Endothelial cell (in vitro differentiated cells): ENCODE measurements at regions not wholly inside any gene's neighbourhood (a gene's known extent, or its start where the extent isn't known, plus 50 kb on each side); places are given as distances from the start of the nearest gene placed in this dataset.
"Not testable (repeated sequence)": the region's sequence is repeated elsewhere in the genome, so short reads cannot be mapped to it uniquely, and the experiment has no call there.

ENCODE experiments used
- DNase-seq: peaks from one replicate; pipeline ENCODE4 v3.0.0; 2021; ENCODE audit warnings: low spot score
- H3K27ac Mint-ChIP-seq: one replicate; pipeline ENCODE4 v1.8.0; 2021; ENCODE audit warnings: mixed read lengths, inconsistent platforms; ENCODE audit not compliant: unreplicated experiment
- H3K27me3 Mint-ChIP-seq: one replicate; pipeline ENCODE4 v1.8.0; 2021; ENCODE audit warnings: mild to moderate bottlenecking, moderate library complexity, mixed read lengths, inconsistent platforms; ENCODE audit not compliant: unreplicated experiment
- H3K36me3 Mint-ChIP-seq: one replicate; pipeline ENCODE4 v1.8.0; 2021; ENCODE audit warnings: mild to moderate bottlenecking, low read depth, mixed read lengths, inconsistent platforms; ENCODE audit not compliant: unreplicated experiment
- H3K4me1 Mint-ChIP-seq: one replicate; pipeline ENCODE4 v1.8.0; 2021; ENCODE audit warnings: mild to moderate bottlenecking, mixed read lengths, inconsistent platforms; ENCODE audit not compliant: unreplicated experiment
- H3K4me3 Mint-ChIP-seq: one replicate; pipeline ENCODE4 v1.8.0; 2021; ENCODE audit warnings: mild to moderate bottlenecking, mixed read lengths, inconsistent platforms; ENCODE audit not compliant: unreplicated experiment
- H3K9me3 Mint-ChIP-seq: one replicate; pipeline ENCODE4 v1.8.0; 2021; ENCODE audit warnings: mixed read lengths, inconsistent platforms; ENCODE audit not compliant: unreplicated experiment
- TF ChIP-seq, protein P1 (sequence below): fragments of 200-600 bp; sonication (generic); IDR thresholded peaks from one replicate; pipeline ENCODE4 v1.5.0; 2021; ENCODE audit warnings: antibody characterized with exemption; ENCODE audit not compliant: unreplicated experiment

DNA sequence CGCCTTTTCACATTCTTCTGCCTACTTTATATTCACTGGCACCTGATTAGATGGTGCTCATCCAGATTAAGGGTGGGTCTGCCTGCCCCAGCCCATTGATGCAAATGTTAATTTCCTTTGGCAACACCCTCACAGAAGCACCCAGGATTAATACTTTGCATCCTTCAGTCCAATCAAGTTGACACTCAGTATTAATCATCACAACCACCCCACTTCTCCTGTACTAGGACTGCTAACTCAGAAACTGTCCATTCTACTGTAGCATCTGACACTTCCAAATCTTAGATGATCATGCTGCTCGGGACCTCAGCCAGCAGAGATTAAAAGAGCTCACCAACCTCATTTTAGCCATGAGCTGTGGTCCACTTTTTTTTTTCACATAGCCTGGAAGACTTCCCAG is 268.5 kb downstream of the SATB2 start:
- Mint-ChIP-seq H3K27ac (no peak overlapping the region), H3K4me1 (peaks cover 6% of the 10 kb centered on the region), H3K27me3 (peaks cover 1% of the 10 kb centered on the region), H3K9me3 (no peaks in the 10 kb centered on the region), H3K36me3 (no peaks in the 10 kb centered on the region), H3K4me3 (no peak overlapping the region)
- DNase-seq, result no peak
- TF ChIP-seq, protein P1, sequence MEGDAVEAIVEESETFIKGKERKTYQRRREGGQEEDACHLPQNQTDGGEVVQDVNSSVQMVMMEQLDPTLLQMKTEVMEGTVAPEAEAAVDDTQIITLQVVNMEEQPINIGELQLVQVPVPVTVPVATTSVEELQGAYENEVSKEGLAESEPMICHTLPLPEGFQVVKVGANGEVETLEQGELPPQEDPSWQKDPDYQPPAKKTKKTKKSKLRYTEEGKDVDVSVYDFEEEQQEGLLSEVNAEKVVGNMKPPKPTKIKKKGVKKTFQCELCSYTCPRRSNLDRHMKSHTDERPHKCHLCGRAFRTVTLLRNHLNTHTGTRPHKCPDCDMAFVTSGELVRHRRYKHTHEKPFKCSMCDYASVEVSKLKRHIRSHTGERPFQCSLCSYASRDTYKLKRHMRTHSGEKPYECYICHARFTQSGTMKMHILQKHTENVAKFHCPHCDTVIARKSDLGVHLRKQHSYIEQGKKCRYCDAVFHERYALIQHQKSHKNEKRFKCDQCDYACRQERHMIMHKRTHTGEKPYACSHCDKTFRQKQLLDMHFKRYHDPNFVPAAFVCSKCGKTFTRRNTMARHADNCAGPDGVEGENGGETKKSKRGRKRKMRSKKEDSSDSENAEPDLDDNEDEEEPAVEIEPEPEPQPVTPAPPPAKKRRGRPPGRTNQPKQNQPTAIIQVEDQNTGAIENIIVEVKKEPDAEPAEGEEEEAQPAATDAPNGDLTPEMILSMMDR, result no peak

DNA sequence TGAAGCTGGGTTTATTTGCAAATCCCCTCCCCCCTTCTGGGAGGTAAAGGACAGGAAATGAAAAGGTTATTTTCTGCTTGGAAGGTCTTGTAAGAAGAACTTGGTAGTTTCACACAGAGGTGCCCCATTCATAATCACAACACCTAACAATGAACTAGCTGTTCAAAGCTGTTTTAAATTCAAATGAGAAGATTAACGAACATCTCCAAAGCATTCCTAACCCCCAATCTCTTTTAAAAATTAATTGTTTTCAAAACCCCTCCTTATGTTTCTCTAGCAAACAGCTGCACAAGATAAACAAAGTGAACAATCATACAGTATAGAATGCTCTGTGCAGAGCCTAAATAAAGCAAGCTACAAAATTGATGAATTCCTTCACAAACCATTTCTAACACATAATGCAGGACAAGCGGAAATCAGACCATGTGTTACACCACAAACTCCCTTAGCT is 271.4 kb downstream of the SATB2 start:
- TF ChIP-seq, protein P1, result no peak
- Mint-ChIP-seq H3K27me3 (peaks cover 1% of the 10 kb centered on the region), H3K36me3 (no peaks in the 10 kb centered on the region), H3K4me3 (no peak overlapping the region), H3K9me3 (no peaks in the 10 kb centered on the region), H3K4me1 (peaks cover 6% of the 10 kb centered on the region), H3K27ac (no peak overlapping the region)
- DNase-seq, result no peak

DNA sequence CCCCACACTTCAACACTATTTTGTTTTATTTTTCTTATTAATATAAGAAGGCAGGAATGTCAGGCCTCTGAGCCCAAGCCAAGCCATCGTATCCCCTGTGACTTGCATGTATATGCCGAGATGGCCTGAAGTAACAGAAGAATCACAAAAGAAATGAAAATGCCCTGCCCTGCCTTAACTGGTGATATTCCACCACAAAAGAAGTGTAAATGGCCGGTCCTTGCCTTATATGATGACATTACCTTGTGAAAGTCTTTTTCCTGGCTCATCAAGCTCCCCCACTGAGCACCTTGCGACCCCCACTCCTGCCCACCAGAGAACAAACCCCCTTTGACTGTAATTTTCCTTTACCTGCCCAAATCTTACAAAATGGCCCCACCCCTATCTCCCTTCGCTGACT is 272.6 kb downstream of the SATB2 start:
- H3K4me1 Mint-ChIP-seq, H3K4me3 Mint-ChIP-seq, H3K27ac Mint-ChIP-seq, H3K36me3 Mint-ChIP-seq, H3K9me3 Mint-ChIP-seq, DNase-seq, H3K27me3 Mint-ChIP-seq: not testable (repeated sequence)

DNA sequence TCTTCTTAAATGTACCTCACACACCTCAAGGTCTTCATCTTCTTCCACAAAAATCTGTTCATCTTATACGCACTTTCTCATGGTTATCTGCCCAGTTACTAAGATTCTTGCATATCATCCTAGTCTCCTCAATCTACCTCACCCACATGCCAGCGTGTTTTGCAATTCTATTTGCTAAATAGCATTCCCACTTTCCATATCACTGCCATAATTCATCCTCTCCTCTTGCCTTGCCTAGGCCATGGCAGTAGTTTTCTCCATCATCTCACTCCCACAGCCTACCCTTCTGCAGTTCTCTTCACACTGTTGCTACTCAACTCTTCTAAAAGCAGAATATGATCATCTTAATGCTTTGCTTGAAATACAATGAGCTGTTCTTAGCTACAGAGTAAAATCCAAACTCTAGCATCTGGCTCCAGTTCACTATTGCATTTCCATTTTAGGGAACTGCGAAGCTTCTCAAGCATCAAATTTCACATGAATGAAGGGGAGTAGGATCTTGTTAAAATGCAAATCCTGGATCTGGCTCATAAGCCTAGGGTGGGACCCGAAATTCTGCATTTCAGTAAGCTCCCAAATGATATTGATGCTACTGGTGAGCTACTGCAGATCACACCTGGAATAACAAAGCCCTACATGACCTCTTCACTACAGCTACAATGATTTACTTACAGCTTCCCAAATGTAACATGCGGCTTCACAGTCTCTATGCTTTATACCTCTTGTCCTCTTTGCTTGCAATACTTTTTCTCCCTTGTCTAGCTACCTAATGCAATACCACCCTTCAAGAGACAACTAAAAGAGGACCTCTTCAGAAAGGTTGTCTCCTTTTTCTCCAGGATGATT is 293.9 kb downstream of the SATB2 start:
- no peaks in the 10 kb centered on the region for H3K9me3 Mint-ChIP-seq
- TF ChIP-seq, protein P1, result no peak
- H3K27ac Mint-ChIP-seq, result no peak overlapping the region
- no peak for DNase-seq
- no peaks in the 10 kb centered on the region for H3K4me1 Mint-ChIP-seq
- H3K36me3 Mint-ChIP-seq, result no peaks in the 10 kb centered on the region
- H3K27me3 Mint-ChIP-seq, result no peaks in the 10 kb centered on the region
- no peak overlapping the region for H3K4me3 Mint-ChIP-seq

DNA sequence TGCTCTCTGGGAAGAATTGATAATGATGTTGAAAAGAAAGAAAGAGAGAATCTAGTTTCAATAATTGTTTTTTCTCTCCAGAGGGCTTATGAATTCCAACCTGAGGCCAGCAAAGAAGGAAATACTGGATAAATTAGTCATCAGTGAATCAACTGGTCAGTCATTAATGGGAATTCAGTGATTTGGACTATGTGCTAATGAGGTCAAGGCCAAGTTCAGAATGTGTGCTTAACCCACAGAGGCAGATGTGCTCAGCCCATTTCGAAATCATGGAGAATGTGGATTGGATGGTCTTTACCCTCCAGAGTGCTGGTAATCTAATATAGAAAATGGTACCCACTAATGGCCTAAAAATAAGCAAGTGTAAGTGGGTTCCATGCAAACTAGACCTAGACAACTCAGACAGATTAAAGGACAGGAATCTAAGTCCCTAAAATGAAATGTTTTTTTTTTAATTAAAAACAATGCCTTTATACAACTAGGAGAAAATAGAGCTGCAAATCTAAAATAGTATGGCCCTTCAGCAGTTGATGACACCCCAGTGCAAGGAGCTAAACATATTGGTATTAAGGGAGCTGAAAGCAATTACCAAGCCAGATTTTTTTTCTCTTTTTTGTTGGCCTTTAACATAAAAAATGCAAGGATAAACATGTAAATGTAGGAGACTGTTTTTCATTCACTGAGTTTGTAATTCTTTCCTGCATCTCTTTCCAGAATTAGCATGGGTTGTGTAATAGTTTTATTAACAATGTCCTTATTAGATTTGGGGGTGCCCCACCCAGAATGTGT is 296.9 kb downstream of the SATB2 start:
- Mint-ChIP-seq H3K27ac (no peak overlapping the region), H3K4me1 (no peaks in the 10 kb centered on the region), H3K9me3 (no peaks in the 10 kb centered on the region), H3K4me3 (no peak overlapping the region), H3K36me3 (no peaks in the 10 kb centered on the region), H3K27me3 (no peaks in the 10 kb centered on the region)
- TF ChIP-seq, protein P1, result no peak
- DNase-seq, result no peak
